GM21825 (cell line): ENCODE measurements at regions not wholly inside any gene's neighbourhood (a gene's known extent, or its start where the extent isn't known, plus 50 kb on each side); places are given as distances from the start of the nearest gene placed in this dataset.
"Not testable (repeated sequence)": the region's sequence is repeated elsewhere in the genome, so short reads cannot be mapped to it uniquely, and the experiment has no call there.

ENCODE experiments used
- ATAC-seq: cut with Tn5 transposase; IDR thresholded peaks from one replicate; pipeline ENCODE4 v1.9.1; 2021; ENCODE audit warnings: mild to moderate bottlenecking, moderate library complexity; ENCODE audit not compliant: unreplicated experiment

GRCh38 chr6:11851387-11851786 lies 72.8 kb upstream of the ADTRP start:
- ATAC-seq: no peak

GRCh38 chr6:11848852-11849731 lies 70.5 kb upstream of the ADTRP start:
- ATAC-seq: no peak

GRCh38 chr6:11848346-11848651 lies 69.7 kb upstream of the ADTRP start:
- no peak for ATAC-seq

GRCh38 chr6:11847515-11848345 lies 69.1 kb upstream of the ADTRP start:
- ATAC-seq: no peak

GRCh38 chr6:11847068-11847467 lies 68.5 kb upstream of the ADTRP start:
- ATAC-seq: not testable (repeated sequence)

GRCh38 chr6:11845664-11846577 lies 67.3 kb upstream of the ADTRP start:
- no peak for ATAC-seq

GRCh38 chr6:11842795-11843194 lies 64.2 kb upstream of the ADTRP start:
- ATAC-seq: not testable (repeated sequence)

- no peak for ATAC-seq
These were observed 56.5 kb upstream of the ADTRP start for GRCh38 chr6:11835065-11835464.

- peak; percentile 88 for ATAC-seq
These were observed 55.3 kb upstream of the ADTRP start for GRCh38 chr6:11833626-11834592.

GRCh38 chr6:11831653-11832052 lies 53.0 kb upstream of the ADTRP start:
- ATAC-seq: no peak

GRCh38 chr6:11830520-11830919 lies 51.9 kb upstream of the ADTRP start:
- ATAC-seq: no peak

- ATAC-seq: no peak
These were observed 51.5 kb upstream of the ADTRP start for GRCh38 chr6:11830105-11830504.

GRCh38 chr6:11828262-11828870 lies 49.8 kb upstream of the ADTRP start:
- no peak for ATAC-seq
